ENCODE measurements at regions not wholly inside any gene's neighbourhood (a gene's known extent, or its start where the extent isn't known, plus 50 kb on each side); places are given as distances from the start of the nearest gene placed in this dataset.

GRCh38 chr18:28804512-28805202, 627.7 kb upstream of the CDH2 start:
- DNase-seq: peak in 1 of 4 experiments; percentile 6

GRCh38 chr18:28802546-28802945, 625.6 kb upstream of the CDH2 start:
- DNase-seq: no peak

DNA sequence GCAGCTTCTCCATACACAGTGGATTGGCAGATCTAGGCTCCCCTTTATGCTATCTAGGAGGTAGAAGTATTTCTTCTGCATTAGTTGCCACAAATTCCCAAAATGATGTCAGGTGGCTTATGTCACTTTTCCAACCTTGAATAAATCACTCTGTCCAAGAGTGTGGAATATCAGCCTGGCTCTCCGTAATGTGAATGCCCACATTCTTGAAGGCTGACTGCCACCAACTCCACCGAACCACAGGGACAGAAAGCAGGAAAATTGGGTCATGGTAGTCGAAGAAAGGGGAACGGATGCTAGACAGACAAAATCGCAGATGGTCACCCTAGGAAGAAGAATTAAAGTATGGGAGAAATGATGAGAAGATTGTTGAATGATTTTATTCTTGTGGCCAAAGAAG, 624.9 kb upstream of the CDH2 start:
- no peak for DNase-seq

- no peak for DNase-seq
Measured at GRCh38 chr18:28794459-28795245, 617.7 kb upstream of the CDH2 start.

DNA sequence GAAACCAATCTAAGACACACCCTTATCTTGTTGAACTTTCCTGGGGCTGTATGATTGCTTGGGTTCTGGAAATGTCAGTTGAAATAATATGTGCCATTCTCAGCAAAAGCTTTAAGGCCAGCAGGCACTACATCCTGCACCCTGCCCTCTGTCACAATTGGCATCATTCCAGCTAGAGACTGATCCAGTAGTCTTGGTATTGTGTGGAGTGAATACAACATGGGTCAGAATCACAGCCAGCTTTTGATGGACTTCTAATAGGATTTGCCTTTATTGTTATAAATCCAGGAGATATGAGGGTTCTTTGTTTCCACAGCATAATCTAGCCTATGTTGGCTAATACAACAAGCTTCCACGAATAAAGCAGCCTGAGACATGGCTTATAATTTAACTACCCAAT, 617.0 kb upstream of the CDH2 start:
- no peak for DNase-seq

DNA sequence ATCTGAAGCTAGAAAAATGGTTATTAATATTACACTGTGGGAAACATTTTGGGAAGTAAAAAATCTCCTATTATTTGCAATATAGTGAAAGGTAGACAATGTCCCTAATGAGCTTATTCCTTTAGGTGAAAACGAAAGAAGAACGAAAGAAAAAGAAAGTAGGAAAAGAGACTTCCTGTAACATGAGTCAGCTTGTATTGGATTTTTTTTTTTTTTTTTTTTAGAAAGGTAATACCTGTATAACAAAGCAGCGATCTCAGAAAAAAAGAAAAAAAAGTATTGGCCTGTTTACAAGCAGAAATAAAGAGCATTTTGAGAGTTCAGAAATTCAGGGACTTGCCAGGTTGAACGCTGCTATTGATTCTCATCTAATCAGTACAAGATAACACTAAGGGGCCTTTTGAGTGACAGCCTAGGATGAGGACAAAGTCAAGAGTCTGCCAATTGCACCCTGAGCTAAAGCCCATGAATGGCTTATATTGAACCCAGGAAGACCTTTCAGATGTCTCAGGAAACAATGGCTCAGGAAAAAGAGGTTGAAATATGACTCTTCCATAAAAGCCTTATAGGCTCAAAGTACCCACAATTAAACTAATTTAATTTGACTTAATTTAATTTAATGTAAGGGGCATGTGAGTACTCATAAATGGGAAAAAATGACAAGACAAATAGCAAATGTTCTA, 615.6 kb upstream of the CDH2 start:
- no peak for DNase-seq

GRCh38 chr18:28791101-28791500, 614.2 kb upstream of the CDH2 start:
- DNase-seq: no peak

DNA sequence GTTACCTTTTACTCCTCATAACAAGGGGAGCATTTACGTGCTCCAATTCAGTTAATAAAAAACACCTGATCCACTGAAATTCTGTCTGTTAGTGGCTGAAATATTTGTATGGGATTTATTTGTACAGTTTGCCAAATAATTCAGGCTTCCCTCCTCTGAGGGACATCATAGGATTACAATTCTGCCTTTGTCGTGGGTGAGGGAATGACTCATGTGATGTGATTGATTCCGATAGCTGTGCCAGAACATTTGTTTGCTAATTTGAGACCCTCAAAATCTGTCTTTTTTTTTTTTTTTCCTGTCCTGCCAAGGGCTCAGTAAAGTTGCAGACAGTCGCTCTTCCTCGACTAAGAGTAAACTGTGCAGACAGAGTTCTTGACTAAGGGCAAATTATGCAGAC, 612.6 kb upstream of the CDH2 start:
- DNase-seq: no peak

DNA sequence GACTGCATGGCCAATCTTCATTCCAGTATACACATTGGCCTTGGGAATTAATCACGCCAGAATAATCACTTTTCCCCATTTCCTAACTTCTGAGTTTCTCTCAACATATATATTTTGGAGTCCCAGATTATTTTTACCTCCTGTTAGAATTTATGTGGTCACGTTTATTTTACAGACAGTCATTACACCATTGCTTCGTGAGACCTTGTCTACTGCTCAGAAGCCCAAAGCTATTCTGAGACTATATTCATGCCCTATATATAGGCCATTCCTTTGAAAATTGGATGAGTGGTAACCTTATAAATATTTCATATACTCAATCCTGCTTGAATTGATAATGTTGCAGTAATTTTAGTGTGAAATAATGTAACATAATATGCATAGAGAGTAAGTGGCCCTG, 610.0 kb upstream of the CDH2 start:
- DNase-seq: no peak

DNA sequence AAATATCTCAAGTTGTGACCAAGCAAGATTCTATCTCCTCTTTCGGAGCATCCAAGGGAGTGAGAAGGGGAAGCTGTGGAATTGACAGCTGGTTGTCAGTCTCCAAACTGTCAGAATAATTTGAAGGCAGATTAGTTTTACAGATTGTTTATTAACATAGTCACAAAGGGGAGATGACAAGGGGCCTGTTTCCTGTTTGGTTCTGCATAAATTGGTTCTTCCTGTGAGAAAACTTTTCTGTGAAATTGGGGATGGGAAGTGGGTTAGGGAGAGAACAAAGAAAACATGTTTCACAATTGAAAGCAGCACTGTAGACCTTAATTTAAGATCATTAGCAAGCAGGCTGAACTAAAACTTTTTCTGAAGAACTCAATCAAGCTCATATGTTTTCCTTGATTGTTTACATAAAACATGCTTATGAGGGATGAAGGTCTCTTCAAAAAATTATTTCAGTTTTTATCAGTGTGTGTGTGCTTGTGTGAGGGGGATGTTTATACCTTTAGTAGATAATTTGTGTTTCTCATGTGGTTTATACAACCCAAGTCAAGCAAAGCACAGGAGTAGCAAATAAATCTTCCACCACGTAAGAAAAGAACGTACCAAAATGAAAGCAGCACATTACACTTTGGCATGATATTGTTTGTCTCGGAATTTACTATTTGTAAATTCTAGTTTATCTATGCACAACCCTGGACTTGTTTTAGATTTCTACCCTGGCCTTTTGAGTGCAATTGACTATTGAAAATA, 604.9 kb upstream of the CDH2 start:
- no peak for DNase-seq

GRCh38 chr18:28778706-28779105, 601.8 kb upstream of the CDH2 start:
- no peak for DNase-seq

DNA sequence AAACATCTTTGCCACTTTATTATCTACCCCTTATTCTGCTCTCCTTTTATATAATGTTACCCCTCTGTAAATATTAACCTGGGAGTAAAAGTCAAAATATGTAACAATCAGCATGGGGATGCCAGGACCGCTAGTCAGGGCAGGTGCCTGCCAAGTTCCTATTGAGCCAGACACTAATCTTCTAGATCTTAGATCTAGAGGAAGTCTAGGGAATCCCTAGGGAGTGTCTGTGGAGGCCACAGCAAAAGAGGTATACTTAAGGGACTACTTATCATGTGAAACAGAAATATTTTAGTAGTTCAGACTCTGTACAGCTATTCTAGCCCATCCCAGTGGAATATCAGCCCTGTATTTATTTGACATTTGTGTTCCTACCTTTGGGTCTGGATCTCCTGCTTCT, 600.8 kb upstream of the CDH2 start:
- no peak for DNase-seq

- DNase-seq: no peak
Measured at GRCh38 chr18:28771849-28772248, 594.9 kb upstream of the CDH2 start.

DNA sequence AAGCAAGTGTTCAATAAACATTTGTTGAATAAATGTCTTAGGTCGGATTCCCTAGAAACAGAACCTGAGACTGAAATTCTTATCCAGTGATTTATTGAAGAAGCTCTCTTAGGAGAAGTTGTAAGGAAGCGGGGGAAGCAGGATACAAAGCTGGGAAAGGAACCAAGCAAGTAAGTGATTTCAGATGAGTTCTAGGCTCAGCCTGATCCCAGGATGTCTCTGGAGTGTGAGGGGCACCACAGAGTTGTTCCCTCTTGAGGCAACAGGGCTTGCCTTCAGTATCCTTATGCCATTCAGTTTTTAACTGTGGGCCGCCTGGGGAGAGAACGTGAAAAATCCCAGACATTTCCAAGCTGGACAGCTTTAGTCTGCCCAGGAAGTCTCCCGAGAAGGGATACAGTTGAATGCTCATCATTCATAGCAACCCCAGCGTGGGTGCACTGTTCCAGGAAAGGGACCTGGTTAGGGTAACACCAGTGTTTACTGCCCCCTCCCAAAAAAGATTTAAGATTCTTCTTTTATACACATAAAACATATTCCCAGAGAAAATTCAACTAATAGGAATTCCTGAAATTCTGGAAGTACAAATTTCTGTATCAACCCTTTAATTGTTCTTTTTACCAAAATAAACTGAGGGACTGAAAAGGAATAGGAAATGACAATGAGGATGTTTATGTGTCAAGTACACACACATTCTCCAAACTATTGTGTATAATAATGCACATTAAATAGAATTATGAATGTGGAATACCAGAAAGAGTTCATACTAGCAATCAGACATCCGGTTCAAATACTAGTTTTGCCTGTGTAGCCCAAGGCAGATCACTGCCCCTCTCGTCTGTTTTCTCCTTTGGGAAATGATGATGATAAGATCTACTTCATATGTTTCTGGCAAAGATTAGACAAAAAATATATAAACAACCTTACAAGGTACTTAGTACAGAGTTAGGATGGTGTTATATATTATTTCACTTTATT, 592.1 kb upstream of the CDH2 start:
- DNase-seq: no peak

DNA sequence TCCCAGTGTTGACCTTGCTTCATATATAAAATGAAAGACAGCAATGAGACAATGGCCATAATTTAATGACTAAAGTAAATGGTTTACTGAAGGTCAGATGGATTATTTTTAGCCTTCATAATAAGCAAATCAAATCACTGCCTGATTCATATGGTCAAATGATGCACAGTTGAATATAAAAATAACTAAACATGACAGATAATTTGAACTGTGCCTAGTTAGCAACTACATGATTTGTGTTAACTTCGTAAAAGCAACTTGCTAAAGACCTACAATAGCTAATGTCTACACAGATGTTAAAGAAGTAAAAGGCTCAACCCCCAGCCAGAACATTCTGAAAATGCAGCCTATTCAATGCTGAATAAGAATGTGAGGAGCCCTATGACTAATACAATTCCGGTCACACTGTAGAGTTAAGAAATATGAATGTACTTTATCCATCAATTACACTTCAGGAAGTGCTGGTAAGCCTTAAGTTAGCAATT, 590.8 kb upstream of the CDH2 start:
- DNase-seq: no peak

DNA sequence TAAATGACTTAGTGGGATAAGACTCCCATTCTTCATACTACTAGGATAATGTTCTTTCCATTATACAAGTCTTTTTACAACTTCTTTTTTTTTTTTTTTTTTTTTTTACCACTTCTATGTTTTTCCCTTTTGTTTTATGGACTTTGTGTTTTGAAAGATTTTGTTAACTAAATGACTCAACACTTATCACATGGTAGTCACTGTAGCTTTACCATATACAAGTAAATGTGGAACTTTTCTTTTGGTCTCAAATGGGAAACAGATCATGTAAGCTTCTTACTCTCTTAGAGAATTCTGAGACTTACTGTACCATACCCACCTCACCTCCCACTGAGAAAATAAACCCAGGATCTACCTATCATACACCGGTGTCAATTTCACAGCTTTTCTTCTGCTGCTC, 590.3 kb upstream of the CDH2 start:
- no peak for DNase-seq

GRCh38 chr18:28766721-28767120, 589.8 kb upstream of the CDH2 start:
- no peak for DNase-seq

DNA sequence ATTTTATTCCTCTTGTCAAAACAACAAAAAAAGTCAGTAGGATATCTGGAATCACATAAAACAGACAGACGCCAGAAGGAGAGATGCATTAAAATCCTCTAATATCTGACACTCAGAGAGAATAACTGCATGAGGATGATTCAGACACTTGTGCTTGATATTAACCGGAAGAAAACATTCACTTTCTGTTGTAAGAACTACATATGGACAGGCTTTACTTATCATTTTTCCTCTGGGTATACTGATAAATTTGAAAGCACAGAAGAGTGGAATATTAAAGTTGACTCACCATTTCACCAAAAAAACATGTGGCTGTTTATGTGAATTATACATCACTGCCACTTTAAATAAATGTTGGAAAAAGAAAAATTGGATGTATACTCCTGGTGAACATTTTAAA, 589.1 kb upstream of the CDH2 start:
- no peak for DNase-seq

DNA sequence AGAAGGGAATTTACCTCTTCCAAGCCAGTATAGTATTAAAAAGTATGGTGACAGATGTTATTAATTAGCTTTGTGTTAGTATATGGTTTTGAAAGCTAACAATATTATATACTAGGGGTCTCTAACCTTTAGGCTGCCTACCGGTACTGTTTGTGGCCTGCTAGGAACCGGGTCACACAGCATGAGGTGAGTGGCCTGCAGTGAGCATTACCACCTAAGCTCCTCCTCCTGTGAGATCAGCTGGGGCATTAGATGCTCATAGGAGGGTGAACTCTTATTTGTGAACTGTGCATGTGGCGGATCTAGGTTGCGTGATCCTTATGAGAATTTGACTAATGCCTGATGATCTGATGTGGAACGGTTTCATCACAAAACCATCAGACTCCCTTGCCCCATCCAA, 583.4 kb upstream of the CDH2 start:
- DNase-seq: no peak

- DNase-seq: no peak
Measured at GRCh38 chr18:28757466-28758008, 580.6 kb upstream of the CDH2 start.

DNA sequence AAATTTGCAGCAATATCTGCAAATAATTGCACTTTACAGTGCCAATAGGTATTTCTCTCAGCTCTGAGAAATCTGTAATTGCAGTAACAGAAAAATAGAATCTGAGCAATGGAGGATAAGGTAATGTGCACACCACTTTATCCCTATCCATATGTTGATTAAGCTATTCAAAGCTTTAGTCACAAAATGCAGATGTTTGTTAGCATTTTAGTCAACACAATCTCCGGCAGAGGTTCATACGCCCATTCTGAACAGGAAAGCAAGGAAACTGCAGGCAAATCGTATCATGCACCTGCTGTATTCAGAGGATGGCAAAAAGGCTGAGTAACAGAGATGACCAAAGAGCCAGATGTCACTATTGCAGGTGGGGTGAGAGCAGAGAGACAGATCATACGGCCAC, 566.2 kb upstream of the CDH2 start:
- no peak for DNase-seq

All from suppressor macrophage (primary cell).